GM12874 (cell line): ENCODE measurements at regions not wholly inside any gene's neighbourhood (a gene's known extent, or its start where the extent isn't known, plus 50 kb on each side); places are given as distances from the start of the nearest gene placed in this dataset.

Source experiments
- TF ChIP-seq, protein P1 (sequence below): IDR thresholded peaks from 2 replicates; pipeline ENCODE4 v1.5.1; 2011; ENCODE audit warnings: low read depth, mild to moderate bottlenecking, control low read depth, low read length, moderate library complexity; ENCODE audit not compliant: insufficient read depth

DNA sequence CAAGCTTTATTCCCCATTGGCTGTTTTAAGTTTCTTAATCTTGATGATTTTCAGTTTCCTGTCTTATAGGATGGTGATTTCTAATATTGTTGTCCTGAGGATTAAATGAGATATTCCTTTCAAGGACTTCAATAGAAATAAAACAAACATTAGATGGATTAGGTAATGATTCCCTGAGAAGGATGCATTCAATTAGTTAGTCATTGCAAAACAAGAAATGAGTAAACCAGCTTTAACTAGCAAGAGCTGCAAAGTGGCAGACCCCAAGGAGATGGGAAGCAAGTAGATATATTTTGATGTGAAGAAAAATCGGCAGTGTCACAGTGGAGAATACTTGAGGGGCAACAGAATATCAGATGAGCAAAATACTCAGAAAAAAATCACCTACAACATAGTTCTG is 849.1 kb downstream of the TUSC7 start:
- TF ChIP-seq, protein P1, sequence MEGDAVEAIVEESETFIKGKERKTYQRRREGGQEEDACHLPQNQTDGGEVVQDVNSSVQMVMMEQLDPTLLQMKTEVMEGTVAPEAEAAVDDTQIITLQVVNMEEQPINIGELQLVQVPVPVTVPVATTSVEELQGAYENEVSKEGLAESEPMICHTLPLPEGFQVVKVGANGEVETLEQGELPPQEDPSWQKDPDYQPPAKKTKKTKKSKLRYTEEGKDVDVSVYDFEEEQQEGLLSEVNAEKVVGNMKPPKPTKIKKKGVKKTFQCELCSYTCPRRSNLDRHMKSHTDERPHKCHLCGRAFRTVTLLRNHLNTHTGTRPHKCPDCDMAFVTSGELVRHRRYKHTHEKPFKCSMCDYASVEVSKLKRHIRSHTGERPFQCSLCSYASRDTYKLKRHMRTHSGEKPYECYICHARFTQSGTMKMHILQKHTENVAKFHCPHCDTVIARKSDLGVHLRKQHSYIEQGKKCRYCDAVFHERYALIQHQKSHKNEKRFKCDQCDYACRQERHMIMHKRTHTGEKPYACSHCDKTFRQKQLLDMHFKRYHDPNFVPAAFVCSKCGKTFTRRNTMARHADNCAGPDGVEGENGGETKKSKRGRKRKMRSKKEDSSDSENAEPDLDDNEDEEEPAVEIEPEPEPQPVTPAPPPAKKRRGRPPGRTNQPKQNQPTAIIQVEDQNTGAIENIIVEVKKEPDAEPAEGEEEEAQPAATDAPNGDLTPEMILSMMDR: no peak

DNA sequence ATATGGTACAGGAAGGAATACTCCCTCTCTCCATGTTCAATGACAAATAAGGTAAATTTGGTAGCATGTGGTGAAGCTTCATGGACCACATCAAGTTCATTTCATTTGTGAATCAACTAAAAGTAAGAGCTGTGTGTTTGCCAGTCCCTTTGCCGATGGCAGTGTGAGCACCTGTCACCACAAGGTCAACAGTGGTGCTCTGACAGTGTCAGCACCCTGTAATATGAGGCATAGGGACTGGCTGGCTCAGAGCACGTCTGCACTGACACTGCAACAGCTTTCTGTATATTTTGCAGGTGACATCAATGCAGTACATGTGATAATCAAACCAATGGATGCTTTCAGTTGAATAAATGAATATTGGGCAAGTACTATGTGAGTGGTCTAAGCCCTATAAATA is 852.4 kb downstream of the TUSC7 start:
- TF ChIP-seq, protein P1: no peak

GRCh38 chr3:117563063-117563462 is 853.5 kb downstream of the TUSC7 start:
- TF ChIP-seq, protein P1: no peak

GRCh38 chr3:117565777-117566176 is 856.2 kb downstream of the TUSC7 start:
- TF ChIP-seq, protein P1: no peak

DNA sequence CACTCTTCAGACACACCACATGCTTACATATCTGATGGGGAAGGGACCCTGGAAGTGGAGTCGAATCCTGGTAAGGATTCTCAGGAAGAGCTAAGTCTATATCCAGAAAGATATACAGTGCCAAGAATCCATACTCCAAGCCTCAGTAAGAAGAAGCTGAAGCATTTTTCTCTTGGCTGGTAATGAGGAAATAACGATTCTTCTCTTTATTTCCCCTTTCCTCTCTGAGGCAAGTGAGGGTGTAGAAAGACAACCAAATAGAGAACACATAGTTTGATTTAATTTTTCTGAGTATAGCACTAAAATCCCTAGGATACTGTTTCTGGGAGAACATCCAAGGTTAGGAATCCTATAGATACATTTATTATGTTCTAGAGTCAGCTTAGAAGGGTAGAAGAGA is 857.3 kb downstream of the TUSC7 start:
- TF ChIP-seq, protein P1: no peak

- TF ChIP-seq, protein P1: no peak
Observed at GRCh38 chr3:117567382-117567781, 857.8 kb downstream of the TUSC7 start.

DNA sequence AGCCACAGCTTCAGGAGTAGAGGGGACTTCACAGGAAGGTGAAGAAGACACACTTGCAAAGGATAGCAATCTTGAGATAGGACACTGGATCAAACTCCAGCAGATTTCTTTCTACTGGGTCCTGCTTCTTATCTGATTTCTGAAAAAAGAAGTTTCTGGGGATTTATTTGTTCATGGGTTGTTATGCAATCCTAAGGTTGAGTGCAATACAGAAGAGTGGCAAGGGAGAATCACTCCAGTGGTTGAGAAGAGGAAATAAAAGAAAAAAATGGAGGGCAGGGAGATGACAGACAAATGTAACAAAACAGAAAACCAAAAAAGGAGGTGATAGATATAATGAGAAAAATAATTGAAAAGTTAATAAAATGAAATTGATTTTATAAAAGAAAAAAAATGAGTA is 858.3 kb downstream of the TUSC7 start:
- TF ChIP-seq, protein P1: no peak

DNA sequence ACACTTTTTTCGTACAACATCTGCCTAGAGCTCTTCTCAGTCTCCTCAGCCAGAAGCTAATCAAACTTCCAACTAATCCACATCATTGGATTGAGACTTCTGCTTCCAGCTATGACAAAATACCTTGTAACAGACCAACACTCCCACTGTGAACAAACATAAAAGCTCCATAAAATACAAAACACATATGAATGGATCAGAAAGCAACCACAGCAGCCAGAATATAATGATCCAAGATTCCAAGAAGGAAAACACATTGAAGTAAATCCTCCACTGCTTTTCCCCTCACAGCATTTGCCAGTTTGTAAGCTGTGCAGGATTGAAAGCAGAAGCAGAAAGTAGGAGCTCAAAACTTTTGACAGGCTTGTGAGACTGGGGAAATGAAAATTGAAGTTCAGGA is 863.2 kb downstream of the TUSC7 start:
- TF ChIP-seq, protein P1: no peak
